GM23338 (cell line): ENCODE measurements at regions not wholly inside any gene's neighbourhood (a gene's known extent, or its start where the extent isn't known, plus 50 kb on each side); places are given as distances from the start of the nearest gene placed in this dataset.

Source experiments
- CREB1 ChIP-seq: fragments of 250-450 bp; sonication (Bioruptor Pico); IDR thresholded peaks from 2 replicates; pipeline ENCODE4 v1.5.0; 2020; ENCODE audit warnings: low read depth, mild to moderate bottlenecking, moderate library complexity
- EZH2 ChIP-seq: fragments of 200-600 bp; sonication (generic); IDR thresholded peaks from one replicate; pipeline ENCODE4 v1.8.0; 2017; ENCODE audit warnings: antibody characterized with exemption, mild to moderate bottlenecking, low read depth; ENCODE audit not compliant: unreplicated experiment
- EZH2phosphoT487 ChIP-seq: fragments of 200-600 bp; sonication (generic); IDR thresholded peaks from one replicate; pipeline ENCODE4 v1.8.1; 2018; ENCODE audit warnings: antibody characterized with exemption; ENCODE audit not compliant: unreplicated experiment
- JUNB ChIP-seq: IDR thresholded peaks from one replicate; pipeline ENCODE4 v1.6.1; 2016; ENCODE audit warnings: antibody characterized with exemption; ENCODE audit not compliant: unreplicated experiment
- NANOG ChIP-seq: IDR thresholded peaks from 2 replicates; pipeline ENCODE4 v1.6.1; 2016; ENCODE audit warnings: antibody characterized with exemption, borderline replicate concordance
- POLR2AphosphoS5 ChIP-seq: IDR thresholded peaks from 2 replicates; pipeline ENCODE4 v1.6.1; 2016; ENCODE audit warnings: antibody characterized with exemption, low read depth
- STAT1 ChIP-seq: IDR thresholded peaks from one replicate; pipeline ENCODE4 v1.6.1; 2016; ENCODE audit warnings: antibody characterized with exemption; ENCODE audit not compliant: unreplicated experiment
- TF ChIP-seq, protein P1 (sequence below): IDR thresholded peaks from one replicate; pipeline ENCODE4 v1.6.1; 2018; ENCODE audit warnings: antibody characterized with exemption; ENCODE audit not compliant: unreplicated experiment
- TF ChIP-seq, protein P2 (sequence below), 2 experiments: fragments of 200-600 bp in 1 of 2; sonication (generic) in 1 of 2; conservative IDR thresholded peaks; 2 replicates each; pipeline versions ENCODE4 v1.5.1 to v1.6.1; 2016 to 2017; ENCODE audit warnings: antibody characterized with exemption in 2 of 2, low read depth in 2 of 2, mild to moderate bottlenecking in 2 of 2, moderate library complexity in 1 of 2

DNA sequence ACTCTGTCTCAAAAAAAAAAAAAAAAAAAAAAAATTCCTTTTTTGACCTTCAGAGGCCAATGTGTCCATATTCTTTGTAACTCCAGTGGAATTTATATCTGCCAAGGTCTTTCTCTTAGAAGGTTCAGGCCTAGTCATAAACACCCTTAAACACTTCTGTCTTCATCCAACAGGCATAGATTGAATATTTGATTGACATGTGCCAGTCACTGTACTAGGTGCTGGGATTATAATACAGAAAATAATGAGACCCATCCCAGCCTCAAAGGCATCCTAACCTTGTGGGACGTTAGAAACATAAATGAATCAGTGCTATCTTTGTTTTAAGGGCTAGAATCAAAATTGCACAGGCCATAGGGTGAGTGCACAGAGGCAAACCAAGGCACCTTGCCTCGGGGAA lies 62.9 kb upstream of the SERBP1 start:
- TF ChIP-seq EZH2phosphoT487 (no peak), CREB1 (no peak), JUNB (no peak), NANOG (no peak), EZH2 (no peak), POLR2AphosphoS5 (no peak), STAT1 (no peak)
- TF ChIP-seq, protein P1, sequence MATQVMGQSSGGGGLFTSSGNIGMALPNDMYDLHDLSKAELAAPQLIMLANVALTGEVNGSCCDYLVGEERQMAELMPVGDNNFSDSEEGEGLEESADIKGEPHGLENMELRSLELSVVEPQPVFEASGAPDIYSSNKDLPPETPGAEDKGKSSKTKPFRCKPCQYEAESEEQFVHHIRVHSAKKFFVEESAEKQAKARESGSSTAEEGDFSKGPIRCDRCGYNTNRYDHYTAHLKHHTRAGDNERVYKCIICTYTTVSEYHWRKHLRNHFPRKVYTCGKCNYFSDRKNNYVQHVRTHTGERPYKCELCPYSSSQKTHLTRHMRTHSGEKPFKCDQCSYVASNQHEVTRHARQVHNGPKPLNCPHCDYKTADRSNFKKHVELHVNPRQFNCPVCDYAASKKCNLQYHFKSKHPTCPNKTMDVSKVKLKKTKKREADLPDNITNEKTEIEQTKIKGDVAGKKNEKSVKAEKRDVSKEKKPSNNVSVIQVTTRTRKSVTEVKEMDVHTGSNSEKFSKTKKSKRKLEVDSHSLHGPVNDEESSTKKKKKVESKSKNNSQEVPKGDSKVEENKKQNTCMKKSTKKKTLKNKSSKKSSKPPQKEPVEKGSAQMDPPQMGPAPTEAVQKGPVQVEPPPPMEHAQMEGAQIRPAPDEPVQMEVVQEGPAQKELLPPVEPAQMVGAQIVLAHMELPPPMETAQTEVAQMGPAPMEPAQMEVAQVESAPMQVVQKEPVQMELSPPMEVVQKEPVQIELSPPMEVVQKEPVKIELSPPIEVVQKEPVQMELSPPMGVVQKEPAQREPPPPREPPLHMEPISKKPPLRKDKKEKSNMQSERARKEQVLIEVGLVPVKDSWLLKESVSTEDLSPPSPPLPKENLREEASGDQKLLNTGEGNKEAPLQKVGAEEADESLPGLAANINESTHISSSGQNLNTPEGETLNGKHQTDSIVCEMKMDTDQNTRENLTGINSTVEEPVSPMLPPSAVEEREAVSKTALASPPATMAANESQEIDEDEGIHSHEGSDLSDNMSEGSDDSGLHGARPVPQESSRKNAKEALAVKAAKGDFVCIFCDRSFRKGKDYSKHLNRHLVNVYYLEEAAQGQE: no peak
- TF ChIP-seq, protein P2, sequence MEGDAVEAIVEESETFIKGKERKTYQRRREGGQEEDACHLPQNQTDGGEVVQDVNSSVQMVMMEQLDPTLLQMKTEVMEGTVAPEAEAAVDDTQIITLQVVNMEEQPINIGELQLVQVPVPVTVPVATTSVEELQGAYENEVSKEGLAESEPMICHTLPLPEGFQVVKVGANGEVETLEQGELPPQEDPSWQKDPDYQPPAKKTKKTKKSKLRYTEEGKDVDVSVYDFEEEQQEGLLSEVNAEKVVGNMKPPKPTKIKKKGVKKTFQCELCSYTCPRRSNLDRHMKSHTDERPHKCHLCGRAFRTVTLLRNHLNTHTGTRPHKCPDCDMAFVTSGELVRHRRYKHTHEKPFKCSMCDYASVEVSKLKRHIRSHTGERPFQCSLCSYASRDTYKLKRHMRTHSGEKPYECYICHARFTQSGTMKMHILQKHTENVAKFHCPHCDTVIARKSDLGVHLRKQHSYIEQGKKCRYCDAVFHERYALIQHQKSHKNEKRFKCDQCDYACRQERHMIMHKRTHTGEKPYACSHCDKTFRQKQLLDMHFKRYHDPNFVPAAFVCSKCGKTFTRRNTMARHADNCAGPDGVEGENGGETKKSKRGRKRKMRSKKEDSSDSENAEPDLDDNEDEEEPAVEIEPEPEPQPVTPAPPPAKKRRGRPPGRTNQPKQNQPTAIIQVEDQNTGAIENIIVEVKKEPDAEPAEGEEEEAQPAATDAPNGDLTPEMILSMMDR (conservative IDR thresholded peaks at IDR 0.05; ENCODE audit: low read depth in 2 of 2): no peak
